Neuron (in vitro differentiated cells): ENCODE measurements at regions not wholly inside any gene's neighbourhood (a gene's known extent, or its start where the extent isn't known, plus 50 kb on each side); places are given as distances from the start of the nearest gene placed in this dataset.
"Not testable (repeated sequence)": the region's sequence is repeated elsewhere in the genome, so short reads cannot be mapped to it uniquely, and the experiment has no call there.

Experiments used
- H2AFZ ChIP-seq: one replicate; pipeline ENCODE4 v1.6.1; 2013; ENCODE audit warnings: low read depth, mild to moderate bottlenecking, inconsistent platforms, low read length, moderate library complexity
- H3K27me3 ChIP-seq: one replicate; pipeline ENCODE4 v1.6.1; 2013; ENCODE audit warnings: low read length; ENCODE audit not compliant: insufficient read depth
- H3K36me3 ChIP-seq: one replicate; pipeline ENCODE4 v1.6.1; 2013; ENCODE audit warnings: low read length; ENCODE audit not compliant: insufficient read depth
- H3K4me1 ChIP-seq: one replicate; pipeline ENCODE4 v1.6.1; 2013; ENCODE audit warnings: low read length; ENCODE audit not compliant: insufficient read depth
- H3K4me3 ChIP-seq: 2 replicates; pipeline ENCODE4 v1.5.1; 2013; ENCODE audit warnings: mild to moderate bottlenecking, low read length, moderate library complexity
- H3K9me3 ChIP-seq: one replicate; pipeline ENCODE4 v1.6.1; 2013; ENCODE audit warnings: low read length

DNA sequence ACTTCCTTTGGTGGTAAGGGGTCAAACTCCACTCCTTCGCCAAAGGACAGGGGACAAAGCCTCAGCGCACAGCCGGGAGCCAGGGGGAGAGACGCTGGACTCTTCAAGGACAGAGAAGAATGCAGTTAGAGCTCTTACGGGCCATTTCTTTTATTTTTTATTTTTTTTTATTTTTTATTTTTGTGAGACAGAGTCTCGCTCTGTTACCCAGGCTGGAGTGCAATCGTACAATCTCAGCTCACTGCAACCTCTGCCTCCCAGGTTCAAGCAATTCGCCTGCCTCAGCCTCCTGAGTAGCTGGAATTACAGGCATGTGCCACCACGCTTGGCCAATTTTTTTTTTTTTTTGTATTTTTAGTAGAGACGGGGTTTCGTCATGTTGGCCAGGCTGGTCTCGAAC lies 93.2 kb upstream of the RPH3AL start, which contains the start of gene RFLNB:
Gene RFLNB, minus strand, starts transcription at position 101 of the 400 bp plus-strand sequence.
- H2AFZ ChIP-seq, H3K27me3 ChIP-seq, H3K36me3 ChIP-seq, H3K4me1 ChIP-seq, H3K9me3 ChIP-seq, H3K4me3 ChIP-seq: not testable (repeated sequence)

GRCh38 chr17:444879-445454 lies 92.4 kb upstream of the RPH3AL start:
- Histone ChIP-seq H3K4me1 (no peaks in the 10 kb centered on the region), H3K4me3 (no peak overlapping the region), H2AFZ (no peak overlapping the region), H3K9me3 (no peaks in the 10 kb centered on the region), H3K27me3 (no peaks in the 10 kb centered on the region), H3K36me3 (peaks cover 7% of the 10 kb centered on the region)

GRCh38 chr17:443109-443508 lies 90.5 kb upstream of the RPH3AL start:
- no peaks in the 10 kb centered on the region for H3K9me3 ChIP-seq
- no peak overlapping the region for H3K4me3 ChIP-seq
- H3K36me3 ChIP-seq: peaks cover 7% of the 10 kb centered on the region
- H3K4me1 ChIP-seq: no peaks in the 10 kb centered on the region
- no peak overlapping the region for H2AFZ ChIP-seq
- H3K27me3 ChIP-seq: no peaks in the 10 kb centered on the region

DNA sequence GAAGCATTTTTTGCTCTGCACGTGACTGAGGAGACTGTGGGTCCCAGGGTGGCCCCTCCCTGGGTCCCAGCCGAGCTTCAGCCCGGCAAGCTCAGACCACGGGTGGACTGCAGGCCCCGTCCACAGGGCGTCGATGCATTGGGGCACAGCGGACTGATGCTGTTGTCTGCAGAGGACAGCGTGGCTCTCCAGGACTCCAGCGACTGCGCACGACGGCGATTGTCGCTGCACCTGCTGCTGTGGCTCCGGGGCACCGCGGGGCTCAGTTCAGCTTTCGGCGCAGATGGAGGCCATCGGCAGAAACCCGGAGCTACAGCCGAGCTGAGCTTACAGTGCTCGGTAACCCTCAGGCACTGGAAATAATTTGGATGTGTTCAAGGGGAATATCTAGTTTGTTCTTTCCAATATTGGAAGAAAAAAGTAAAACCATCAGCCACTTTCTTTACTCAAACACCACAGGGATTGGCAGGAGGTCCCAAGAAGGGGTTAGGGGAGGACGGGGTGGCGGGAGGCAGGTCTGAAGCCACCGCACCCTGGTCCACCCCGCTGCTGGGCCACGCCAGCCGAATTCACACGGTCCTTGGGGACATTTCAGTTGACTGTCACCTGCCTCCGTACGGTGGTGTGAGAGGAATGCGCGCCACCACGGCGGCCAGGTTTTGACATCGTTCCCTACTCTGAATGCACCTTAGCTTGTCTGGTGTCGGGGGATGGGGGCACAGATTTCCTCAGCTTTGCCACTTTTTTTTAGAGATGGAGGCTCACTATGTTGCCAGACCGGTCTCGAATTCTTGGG lies 88.7 kb upstream of the RPH3AL start:
- Histone ChIP-seq H3K27me3 (no peaks in the 10 kb centered on the region), H3K9me3 (no peaks in the 10 kb centered on the region), H3K4me3 (no peak overlapping the region), H3K4me1 (no peaks in the 10 kb centered on the region), H3K36me3 (peaks cover 7% of the 10 kb centered on the region), H2AFZ (no peak overlapping the region)

DNA sequence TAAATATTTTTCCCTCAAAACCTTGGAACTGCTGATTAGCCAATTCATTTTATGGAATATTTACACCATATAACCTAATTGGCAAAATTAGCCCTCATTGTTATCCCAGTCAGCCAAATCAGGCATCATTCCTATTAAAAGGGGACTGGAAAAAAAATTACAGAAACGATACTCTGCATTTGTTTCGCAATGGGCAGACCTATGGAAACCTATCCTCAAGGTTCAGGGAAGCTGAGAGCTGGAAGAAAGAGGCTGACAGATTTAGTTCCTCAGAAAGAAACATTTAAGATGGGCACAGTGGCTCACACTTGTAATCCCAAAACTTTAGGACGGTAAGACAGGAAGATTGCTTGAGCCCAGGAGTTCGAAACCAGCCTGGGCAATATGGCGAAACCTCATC lies 85.6 kb upstream of the RPH3AL start:
- H3K27me3 ChIP-seq: no peaks in the 10 kb centered on the region
- H2AFZ ChIP-seq: no peak overlapping the region
- peaks cover 2% of the 10 kb centered on the region for H3K9me3 ChIP-seq
- H3K4me3 ChIP-seq: no peak overlapping the region
- H3K36me3 ChIP-seq: peaks cover 3% of the 10 kb centered on the region
- H3K4me1 ChIP-seq: no peaks in the 10 kb centered on the region

DNA sequence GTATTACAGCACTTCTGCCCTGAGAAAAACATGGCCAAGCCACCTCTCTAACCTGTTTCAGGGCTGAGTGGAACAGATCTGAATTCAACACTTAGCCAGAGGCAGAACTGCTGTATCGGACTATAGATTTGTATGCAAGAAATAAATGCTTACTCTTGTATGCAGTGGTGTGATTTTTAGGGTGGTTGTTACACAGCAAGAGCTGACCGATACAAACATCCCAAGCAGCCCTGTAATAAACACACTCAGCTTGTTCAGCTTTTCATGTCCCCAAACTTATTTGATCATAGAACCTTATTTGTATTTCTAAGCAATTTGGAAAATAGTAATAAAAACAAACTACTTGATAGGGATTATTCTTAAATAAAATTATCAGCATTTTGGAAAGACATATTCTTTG lies 84.9 kb upstream of the RPH3AL start:
- H3K4me1 ChIP-seq: no peaks in the 10 kb centered on the region
- H2AFZ ChIP-seq: no peak overlapping the region

DNA sequence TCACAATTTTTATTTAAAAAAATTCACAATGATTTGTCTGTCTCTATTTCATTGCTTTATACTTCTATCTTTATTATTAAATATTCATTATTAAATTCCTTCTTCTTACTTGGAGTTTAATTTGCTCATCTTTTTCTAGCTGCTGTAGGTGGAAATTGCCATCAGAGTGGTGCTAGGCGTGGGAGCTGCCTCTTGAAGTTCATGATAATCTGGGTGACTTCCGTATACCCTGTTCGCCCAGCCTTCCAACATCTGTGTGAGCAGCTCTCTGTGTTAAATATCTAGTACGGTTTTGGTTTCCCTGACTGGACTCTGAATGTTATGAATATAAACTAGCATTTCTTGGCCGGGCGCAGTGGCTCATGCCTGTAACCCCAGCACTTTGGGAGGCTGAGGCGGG lies 84.0 kb upstream of the RPH3AL start:
- Histone ChIP-seq H3K4me3 (no peak overlapping the region), H3K9me3 (peaks cover 2% of the 10 kb centered on the region), H3K4me1 (no peaks in the 10 kb centered on the region), H2AFZ (no peak overlapping the region), H3K36me3 (no peaks in the 10 kb centered on the region), H3K27me3 (no peaks in the 10 kb centered on the region)

More for the DNA sequence above, 84.9 kb upstream of the RPH3AL start:
- no peak overlapping the region for H3K4me3 ChIP-seq
- H3K9me3 ChIP-seq: peaks cover 2% of the 10 kb centered on the region
- no peaks in the 10 kb centered on the region for H3K27me3 ChIP-seq
- H3K36me3 ChIP-seq: no peaks in the 10 kb centered on the region

- H3K4me3 ChIP-seq, H2AFZ ChIP-seq, H3K4me1 ChIP-seq, H3K27me3 ChIP-seq, H3K36me3 ChIP-seq: not testable (repeated sequence)
- H3K9me3 ChIP-seq: peaks cover 11% of the 10 kb centered on the region
Observed at GRCh38 chr17:432471-432870, 79.9 kb upstream of the RPH3AL start.

GRCh38 chr17:431494-431893 lies 78.9 kb upstream of the RPH3AL start:
- peaks cover 4% of the 10 kb centered on the region for H3K4me1 ChIP-seq
- no peak overlapping the region for H2AFZ ChIP-seq
- H3K4me3 ChIP-seq: no peak overlapping the region
- no peaks in the 10 kb centered on the region for H3K27me3 ChIP-seq
- H3K36me3 ChIP-seq: no peaks in the 10 kb centered on the region
- H3K9me3 ChIP-seq: peaks cover 11% of the 10 kb centered on the region

DNA sequence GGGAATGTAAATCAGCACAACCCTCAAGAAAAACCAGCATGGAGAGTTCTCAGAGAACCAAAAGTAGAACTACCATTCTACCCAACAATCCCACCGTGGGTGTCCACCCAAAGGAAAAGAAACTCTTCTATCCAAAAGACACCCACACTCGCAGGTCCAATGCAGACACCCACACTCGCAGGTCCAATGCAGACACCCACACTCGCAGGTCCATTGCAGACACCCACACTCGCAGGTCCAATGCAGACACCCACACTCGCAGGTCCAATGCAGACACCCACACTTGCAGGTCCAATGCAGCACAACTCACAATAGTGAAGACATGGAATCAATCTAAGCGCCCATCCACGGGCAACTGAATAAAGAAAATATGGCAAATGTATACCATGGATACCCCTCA lies 77.0 kb upstream of the RPH3AL start:
- Histone ChIP-seq H3K4me3 (no peak overlapping the region), H2AFZ (no peak overlapping the region), H3K36me3 (no peaks in the 10 kb centered on the region), H3K4me1 (peaks cover 4% of the 10 kb centered on the region), H3K27me3 (no peaks in the 10 kb centered on the region), H3K9me3 (peaks cover 10% of the 10 kb centered on the region)

GRCh38 chr17:428414-428813 lies 75.8 kb upstream of the RPH3AL start:
- Histone ChIP-seq H3K4me1 (peaks cover 4% of the 10 kb centered on the region), H3K4me3 (no peak overlapping the region), H3K27me3 (no peaks in the 10 kb centered on the region), H2AFZ (no peak overlapping the region), H3K36me3 (no peaks in the 10 kb centered on the region), H3K9me3 (peaks cover 10% of the 10 kb centered on the region)

GRCh38 chr17:427891-428290 lies 75.3 kb upstream of the RPH3AL start:
- Histone ChIP-seq H3K27me3 (no peaks in the 10 kb centered on the region), H3K36me3 (no peaks in the 10 kb centered on the region), H3K4me3 (no peak overlapping the region), H3K9me3 (peaks cover 10% of the 10 kb centered on the region), H3K4me1 (peaks cover 4% of the 10 kb centered on the region), H2AFZ (no peak overlapping the region)

GRCh38 chr17:427327-427726 lies 74.7 kb upstream of the RPH3AL start:
- peaks cover 10% of the 10 kb centered on the region for H3K9me3 ChIP-seq
- H3K27me3 ChIP-seq: no peaks in the 10 kb centered on the region
- no peak overlapping the region for H2AFZ ChIP-seq
- H3K36me3 ChIP-seq: no peaks in the 10 kb centered on the region
- H3K4me1 ChIP-seq: peaks cover 4% of the 10 kb centered on the region
- H3K4me3 ChIP-seq: no peak overlapping the region
